Activated CD8-positive, alpha-beta memory T cell treated with anti-CD3 and anti-CD28 coated beads for 36 hours (primary cell): ENCODE measurements at regions not wholly inside any gene's neighbourhood (a gene's known extent, or its start where the extent isn't known, plus 50 kb on each side); places are given as distances from the start of the nearest gene placed in this dataset.
"Not testable (repeated sequence)": the region's sequence is repeated elsewhere in the genome, so short reads cannot be mapped to it uniquely, and the experiment has no call there.

Source experiments
- CTCF ChIA-PET: fragments of 350-600 bp; sonication (Branson Sonifier 250); formaldehyde crosslinking; loops from one replicate; lab custom pipeline; 2021; ENCODE audit warnings: antibody characterized with exemption; lab: Charles Lee
- POLR2A ChIA-PET: fragments of 350-600 bp; sonication (Branson Sonifier 250); formaldehyde crosslinking; loops from one replicate; lab custom pipeline; 2021; ENCODE audit warnings: antibody characterized with exemption; lab: Charles Lee

GRCh38 chr4:81679315-81679714, 207.6 kb upstream of the RASGEF1B start:
- ChIA-PET POLR2A (no interaction called here), CTCF (no interaction called here)

DNA sequence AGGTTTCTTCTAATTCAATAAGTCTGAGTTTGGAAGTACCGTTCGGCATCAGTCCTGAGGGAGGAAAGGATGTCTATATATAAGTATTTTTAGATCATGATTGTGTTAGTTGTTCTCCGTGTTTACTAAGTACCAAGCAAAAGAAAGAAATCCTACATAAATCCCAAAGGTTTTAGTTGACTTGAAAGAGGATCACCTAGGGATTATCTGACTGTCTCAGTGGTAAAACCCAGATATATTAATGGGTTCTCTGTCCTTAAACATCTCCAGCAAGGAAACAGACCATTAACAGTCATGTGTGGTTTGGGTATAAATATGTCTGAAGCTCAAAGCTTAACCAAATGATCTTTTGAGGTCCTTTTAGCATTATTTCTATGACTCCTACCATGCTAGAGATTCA, 207.1 kb upstream of the RASGEF1B start:
- CTCF ChIA-PET: no interaction called here
- POLR2A ChIA-PET: no interaction called here

DNA sequence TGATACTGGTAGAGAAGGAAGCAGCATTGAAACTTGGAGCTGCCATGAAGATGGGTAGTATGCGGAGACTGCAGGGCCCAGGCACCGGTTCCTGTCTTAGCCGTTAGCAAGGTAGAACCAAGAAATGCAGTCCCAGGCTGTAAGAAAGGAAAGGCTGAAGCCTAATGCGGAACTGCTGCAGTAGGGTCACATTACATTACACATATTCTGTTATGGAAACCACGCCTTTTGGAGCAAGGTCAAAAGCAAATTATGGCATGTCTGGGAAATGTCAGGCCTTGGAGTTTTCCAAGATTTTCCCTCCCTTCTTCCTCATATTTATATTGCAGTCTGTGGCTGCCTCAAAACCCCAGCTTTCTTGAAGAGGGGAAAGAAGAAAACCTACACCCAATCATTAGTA, 204.8 kb upstream of the RASGEF1B start:
- POLR2A ChIA-PET: no interaction called here
- CTCF ChIA-PET: no interaction called here

- ChIA-PET CTCF (no interaction called here), POLR2A (no interaction called here)
Measured at GRCh38 chr4:81675791-81676393, 204.2 kb upstream of the RASGEF1B start.

- CTCF ChIA-PET: no interaction called here
Measured at GRCh38 chr4:81673961-81674360, 202.3 kb upstream of the RASGEF1B start.

GRCh38 chr4:81668328-81668727, 196.6 kb upstream of the RASGEF1B start:
- CTCF ChIA-PET: interaction anchor here (0.6 kb wide), 1 partner anchor 154 kb away, joined by 3 read pairs; no protein-coding TSS in a partner anchor
- POLR2A ChIA-PET: not testable (repeated sequence)

More at GRCh38 chr4:81673961-81674360, 202.3 kb upstream of the RASGEF1B start:
- POLR2A ChIA-PET: no interaction called here

DNA sequence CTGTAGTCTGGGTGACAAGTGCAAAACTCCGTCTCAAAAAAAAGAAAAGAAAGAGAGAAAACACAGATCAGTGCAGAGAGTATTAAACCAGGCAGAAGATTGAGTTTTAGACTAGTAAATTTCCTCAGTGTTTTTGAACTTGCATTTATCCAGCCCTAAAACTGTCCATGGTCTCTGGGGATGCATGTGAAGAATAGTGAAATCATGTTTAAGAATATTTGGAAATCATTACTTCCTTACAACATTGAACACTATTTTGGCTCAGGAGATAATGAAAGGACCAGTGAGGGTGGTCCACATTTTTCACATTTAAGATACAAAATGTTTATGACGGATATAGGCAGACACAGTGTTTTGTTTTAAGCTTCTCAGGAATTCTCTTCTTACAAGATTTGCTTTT, 195.8 kb upstream of the RASGEF1B start:
- ChIA-PET POLR2A (no interaction called here), CTCF (interaction anchor here (0.6 kb wide), 1 partner anchor 155 kb away, joined by 3 read pairs; no protein-coding TSS in a partner anchor)

DNA sequence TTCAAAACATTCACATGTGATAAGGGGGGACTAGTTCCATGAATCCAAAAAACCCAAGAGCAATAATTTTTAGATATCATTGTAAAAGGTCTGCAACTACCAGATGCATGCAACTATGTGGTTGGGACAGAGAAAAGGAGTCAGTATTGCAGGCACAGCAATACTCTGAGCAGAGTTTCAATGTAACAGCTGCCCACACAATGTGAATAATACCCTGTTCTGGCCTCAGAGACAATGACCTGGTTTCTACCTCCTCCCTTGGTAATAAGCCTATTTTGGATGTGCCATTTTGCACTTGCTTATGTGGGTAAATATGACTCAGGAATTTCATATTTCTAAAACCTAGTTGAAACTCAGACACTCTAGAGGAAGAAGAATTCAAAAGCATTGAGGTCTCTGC, 194.8 kb upstream of the RASGEF1B start:
- POLR2A ChIA-PET: interaction anchor here (1.6 kb wide), 1 partner anchor 22 kb away, joined by 3 read pairs; no protein-coding TSS in a partner anchor
- CTCF ChIA-PET: no interaction called here

- CTCF ChIA-PET: interaction anchor here (1.0 kb wide), 1 partner anchor 13 kb away, joined by 3 read pairs; no protein-coding TSS in a partner anchor
- POLR2A ChIA-PET: interaction anchor here (1.6 kb wide), 1 partner anchor 22 kb away, joined by 3 read pairs; no protein-coding TSS in a partner anchor
Measured at GRCh38 chr4:81665649-81666048, 193.9 kb upstream of the RASGEF1B start.

DNA sequence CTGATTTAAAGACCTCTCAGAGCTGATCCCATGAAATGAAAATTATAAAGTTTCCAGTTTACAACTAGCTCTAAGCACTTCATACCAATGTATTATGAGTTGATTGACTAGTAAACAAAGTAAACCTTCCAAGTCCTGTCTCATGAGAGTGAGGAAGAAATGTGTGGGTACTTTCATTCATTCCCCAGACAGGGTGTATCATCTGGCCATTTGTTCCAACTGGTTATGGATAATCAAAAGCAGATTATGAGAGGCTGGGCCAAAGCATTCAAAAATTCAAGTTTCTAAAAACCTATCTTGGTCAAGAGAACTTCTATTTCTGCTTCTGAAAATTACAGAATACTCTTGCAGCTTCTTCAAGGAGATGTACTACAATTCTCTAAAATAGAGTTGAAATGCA, 193.3 kb upstream of the RASGEF1B start:
- ChIA-PET POLR2A (no interaction called here), CTCF (interaction anchor here (0.6 to 1.0 kb wide), 2 partner anchors 13 to 79 kb away, joined by 3 read pairs; no protein-coding TSS in a partner anchor)

- POLR2A ChIA-PET: no interaction called here
- CTCF ChIA-PET: no interaction called here
Measured at GRCh38 chr4:81664079-81664478, 192.4 kb upstream of the RASGEF1B start.

- CTCF ChIA-PET: no interaction called here
- POLR2A ChIA-PET: no interaction called here
Measured at GRCh38 chr4:81663368-81663767, 191.7 kb upstream of the RASGEF1B start.

DNA sequence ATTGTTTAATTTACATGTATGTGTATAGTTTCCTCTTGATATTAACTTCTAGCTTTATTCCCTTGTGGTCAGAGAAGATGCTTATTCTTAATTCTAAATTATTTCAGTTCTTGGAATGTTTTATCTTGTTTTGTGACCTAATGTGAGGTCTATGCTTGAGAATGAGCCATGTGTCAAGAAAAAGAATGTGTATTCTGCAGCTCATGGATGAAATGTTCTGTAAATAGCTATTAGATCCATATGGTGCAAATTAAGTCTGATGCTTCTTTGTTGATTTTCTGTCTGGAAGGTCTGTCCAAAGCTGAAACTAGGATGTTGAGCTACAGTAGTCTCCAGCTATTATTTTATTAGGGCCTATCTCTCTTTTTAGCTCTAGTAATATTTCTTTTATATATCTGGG, 187.3 kb upstream of the RASGEF1B start:
- ChIA-PET CTCF (no interaction called here), POLR2A (no interaction called here)

- ChIA-PET CTCF (interaction anchor here (0.9 kb wide), 1 partner anchor 13 kb away, joined by 3 read pairs; no protein-coding TSS in a partner anchor), POLR2A (no interaction called here)
Measured at GRCh38 chr4:81652069-81652478, 180.4 kb upstream of the RASGEF1B start.

DNA sequence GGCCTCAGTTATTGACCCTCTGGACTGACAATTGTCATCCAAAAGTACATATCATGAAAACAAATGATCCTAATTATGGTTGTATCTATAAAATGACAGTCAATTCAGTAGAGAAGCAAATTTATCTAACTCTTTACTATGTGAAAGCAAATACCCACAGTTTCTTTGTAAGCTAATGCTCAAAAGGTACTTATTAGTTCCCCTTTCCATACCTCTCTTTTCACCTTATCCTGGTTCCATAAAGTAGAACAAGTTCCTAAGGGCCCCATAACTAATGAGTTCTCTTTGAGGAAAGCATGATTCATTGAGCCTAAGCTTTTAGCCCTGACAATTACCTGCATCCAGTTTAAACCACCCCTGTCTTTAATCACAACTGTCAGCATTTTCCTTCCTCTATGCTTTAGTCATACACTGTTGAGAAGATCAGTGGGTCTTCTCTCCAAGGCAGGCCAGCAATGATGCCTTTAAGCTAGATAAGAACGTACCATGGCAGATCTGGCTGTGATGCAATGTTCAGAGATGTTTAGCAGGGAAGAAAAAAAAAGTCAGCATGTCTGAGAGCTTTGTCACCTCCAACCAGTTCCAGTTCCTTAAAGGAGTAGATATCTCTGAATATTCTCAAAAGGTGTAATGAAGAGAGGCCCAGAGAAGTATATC, 179.7 kb upstream of the RASGEF1B start:
- ChIA-PET POLR2A (no interaction called here), CTCF (no interaction called here)

DNA sequence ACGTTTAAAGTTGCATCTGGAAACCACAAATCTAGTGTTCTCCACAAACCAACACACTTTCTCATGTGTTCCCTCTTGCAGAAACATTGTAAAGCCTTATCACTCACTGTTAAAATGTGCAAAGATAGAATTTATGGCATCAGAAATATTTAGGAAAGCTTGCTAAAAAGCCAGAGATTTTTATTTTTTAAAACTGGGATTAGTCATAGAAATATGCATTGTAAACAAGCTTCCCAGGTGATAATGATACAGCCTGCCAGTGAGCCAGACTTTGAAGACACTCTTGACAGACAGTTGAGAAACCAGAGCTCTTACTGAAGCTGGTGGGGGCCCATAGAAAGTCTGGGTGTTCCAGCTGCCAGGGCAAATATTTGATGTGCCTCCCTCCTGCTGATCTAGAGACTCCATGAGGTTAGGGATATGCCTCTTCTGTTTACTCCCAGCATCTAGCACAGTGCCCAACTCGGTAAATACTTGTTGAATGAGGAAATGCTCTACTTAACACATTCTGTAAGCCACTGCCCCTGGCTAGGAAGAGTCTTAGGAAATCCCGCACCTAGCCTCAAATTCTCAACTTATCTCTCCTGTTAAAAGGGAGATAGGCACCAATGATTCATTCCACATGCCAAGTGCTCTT, 179.0 kb upstream of the RASGEF1B start:
- ChIA-PET CTCF (no interaction called here), POLR2A (no interaction called here)

- POLR2A ChIA-PET: interaction anchor here (0.7 kb wide), 1 partner anchor 86 kb away, joined by 4 read pairs; no protein-coding TSS in a partner anchor
- CTCF ChIA-PET: interaction anchor here (0.7 kb wide), 1 partner anchor 62 kb away, joined by 3 read pairs; no protein-coding TSS in a partner anchor
Measured at GRCh38 chr4:81648576-81649275, 177.0 kb upstream of the RASGEF1B start.

DNA sequence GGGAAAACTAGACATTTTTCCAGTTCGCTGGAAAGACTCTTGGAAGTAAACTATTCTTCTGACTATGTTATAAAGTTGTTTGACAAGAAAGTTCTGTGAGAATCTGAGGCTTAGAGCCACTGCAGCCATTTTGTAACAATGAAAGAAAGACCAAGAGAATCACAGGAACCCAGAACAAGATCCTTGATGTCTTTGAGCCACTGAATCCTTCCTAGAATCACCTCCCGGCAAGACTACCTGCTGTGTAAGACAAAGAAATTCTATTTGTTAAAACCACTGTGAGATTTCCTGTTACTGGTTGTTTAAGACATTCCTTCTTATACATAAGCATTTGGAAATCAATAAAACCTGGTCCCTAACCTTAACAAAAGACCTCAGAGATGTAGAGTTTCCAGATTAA, 175.7 kb upstream of the RASGEF1B start:
- ChIA-PET POLR2A (no interaction called here), CTCF (no interaction called here)

GRCh38 chr4:81642543-81642942, 170.8 kb upstream of the RASGEF1B start:
- CTCF ChIA-PET: no interaction called here
- POLR2A ChIA-PET: no interaction called here

DNA sequence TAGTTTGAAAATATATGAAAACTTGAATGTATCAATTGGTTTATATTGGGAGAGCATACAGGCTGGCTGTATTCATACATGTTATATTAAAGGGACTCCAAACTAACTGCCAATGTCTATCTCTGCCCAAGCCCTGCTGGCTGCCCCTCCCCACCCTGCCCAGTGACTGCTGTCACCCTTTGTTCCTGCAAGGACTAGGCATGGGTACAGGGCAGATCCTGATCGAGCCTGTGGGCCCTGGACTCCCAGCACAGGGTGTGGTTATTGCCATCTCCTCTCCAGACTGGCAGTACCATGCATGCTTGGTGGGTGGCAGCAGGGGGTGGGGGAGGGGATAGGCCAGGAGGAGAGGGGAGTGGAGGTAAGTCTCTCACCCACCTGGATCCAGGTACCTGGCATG, 167.5 kb upstream of the RASGEF1B start:
- POLR2A ChIA-PET: no interaction called here
- CTCF ChIA-PET: no interaction called here
